ENCODE measurements at regions not wholly inside any gene's neighbourhood (a gene's known extent, or its start where the extent isn't known, plus 50 kb on each side); places are given as distances from the start of the nearest gene placed in this dataset.
A peak's percentile ranks its signal among the peaks of the same experiment; 100 is the strongest.

GRCh38 chr7:115226410-115226809 is 304.5 kb downstream of the MDFIC start (continued):
- TF ChIP-seq CHD7 (IDR thresholded peaks at IDR 0.05; ENCODE audit: insufficient replicate concordance, low read length): peak; percentile 97
- peak; percentile 81 for TF ChIP-seq POLR2AphosphoS5 (IDR thresholded peaks at IDR 0.05; ENCODE audit: low read depth, low read length)
- peak; percentile 75; the same call in 1 of the 2 replicates for TF ChIP-seq TCF12 (IDR thresholded peaks at IDR 0.05; ENCODE audit: low read depth, low read length)
- peak in 1 of 2 experiments; percentile 83; a peak in 1 of 3 replicates for TF ChIP-seq EP300 (IDR thresholded peaks at IDR 0.05; ENCODE audit: borderline replicate concordance in 1 of 2, low read depth in 2 of 2, low read length in 2 of 2)
- TF ChIP-seq RBBP5 (IDR thresholded peaks at IDR 0.05; ENCODE audit: borderline replicate concordance, low read depth, low read length): no peak
- no peak for TF ChIP-seq JUN (IDR thresholded peaks at IDR 0.05; ENCODE audit: low read depth, low read length)
- TF ChIP-seq SP1 (IDR thresholded peaks at IDR 0.05; ENCODE audit: low read depth, low read length): peak; percentile 90
- TF ChIP-seq HDAC2 (IDR thresholded peaks at IDR 0.05; ENCODE audit: borderline replicate concordance in 1 of 2, low read depth in 2 of 2, low read length in 2 of 2): peak in 1 of 2 experiments; percentile 91; a peak in 2 of 4 replicates
- TF ChIP-seq ATF2 (IDR thresholded peaks at IDR 0.05; ENCODE audit: low read length): peak; percentile 76; the same call in 1 of the 2 replicates
- TF ChIP-seq CREB1 (IDR thresholded peaks at IDR 0.05): no peak
